GM12892 (cell line): ENCODE measurements at regions not wholly inside any gene's neighbourhood (a gene's known extent, or its start where the extent isn't known, plus 50 kb on each side); places are given as distances from the start of the nearest gene placed in this dataset.

Source experiments
- POLR2A ChIP-seq: IDR thresholded peaks from 2 replicates; pipeline ENCODE4 v1.6.1; 2011; ENCODE audit warnings: low read depth, low read length, control low read depth
- POLR2AphosphoS5 ChIP-seq: IDR thresholded peaks from 2 replicates; pipeline ENCODE4 v1.6.1; 2011; ENCODE audit warnings: low read depth, low read length, control low read depth

GRCh38 chr2:7721413-7721995, 804.3 kb downstream of the RNF144A start:
- TF ChIP-seq POLR2AphosphoS5 (no peak), POLR2A (no peak)
